ENCODE measurements at regions not wholly inside any gene's neighbourhood (a gene's known extent, or its start where the extent isn't known, plus 50 kb on each side); places are given as distances from the start of the nearest gene placed in this dataset.

DNA sequence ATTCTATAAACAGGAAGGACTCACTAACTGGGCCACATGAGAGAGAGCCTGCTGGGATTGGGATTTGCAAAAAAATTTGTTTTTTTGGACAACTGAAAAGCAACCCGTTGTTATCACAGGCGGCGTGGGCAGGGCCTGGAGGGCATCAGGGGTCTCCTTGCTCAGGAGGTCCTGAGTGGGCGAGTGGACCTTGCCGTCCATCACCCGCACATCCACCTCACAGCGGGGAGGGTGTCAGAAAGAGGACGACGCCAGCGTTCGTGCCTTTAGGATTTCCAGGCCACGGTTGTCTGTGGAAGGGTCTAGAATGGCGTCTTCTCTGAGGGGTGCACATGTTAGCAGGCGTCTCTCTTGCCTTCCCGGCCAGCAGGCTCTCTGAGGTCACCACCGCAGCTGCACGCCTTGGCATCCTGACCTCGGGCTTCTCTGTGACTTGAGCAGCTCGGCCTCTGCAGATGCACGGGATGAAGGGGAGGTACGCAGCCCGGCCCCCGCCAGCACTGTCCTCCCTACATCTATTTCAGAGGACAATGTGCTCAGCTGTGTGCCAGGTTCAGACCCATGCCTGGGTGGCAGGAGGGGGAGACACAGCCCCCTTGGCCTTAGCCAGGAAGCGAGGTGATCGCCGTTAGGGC, 749.5 kb downstream of the BRD1 start:
- H3K27me3 ChIP-seq (ENCODE audit: insufficient read depth, low read length), result peaks cover 30% of the 10 kb centered on the region; the same call in 1 of the 2 replicates
- no peaks in the 10 kb centered on the region for H3K9me3 ChIP-seq (ENCODE audit: control insufficient read depth in 1 of 2, insufficient read depth in 1 of 2, low read depth in 1 of 2, low read length in 2 of 2)
- ChIA-PET POLR2A (no interaction called here), CTCF (no interaction called here), RAD21 (ENCODE audit: low non-redundant PET in 1 of 2, low total read pairs in 2 of 2, uncharacterized antibody in 2 of 2, unreplicated experiment in 2 of 2) (no interaction called here)
- TF ChIP-seq SRF (IDR thresholded peaks at IDR 0.05; ENCODE audit: low read depth), result no peak
- TF ChIP-seq POLR2AphosphoS5 (IDR thresholded peaks at IDR 0.05; ENCODE audit: low read depth, low read length), result no peak
- TF ChIP-seq JUND (IDR thresholded peaks at IDR 0.05), result no peak
- no peak for TF ChIP-seq YY1 (IDR thresholded peaks at IDR 0.05; ENCODE audit: extremely low read depth, insufficient replicate concordance, low read depth, low read length)
- TF ChIP-seq ZFX (IDR thresholded peaks at IDR 0.05), result no peak
- no peak overlapping the region for H3K9ac ChIP-seq (ENCODE audit: low read length)
- H2AFZ ChIP-seq (ENCODE audit: low read depth, low read length, poor library complexity, severe bottlenecking), result no peak overlapping the region
- H3K4me1 ChIP-seq (ENCODE audit: control insufficient read depth in 1 of 2, insufficient read depth in 2 of 2, low read length in 2 of 2), result no peaks in the 10 kb centered on the region
- H3K36me3 ChIP-seq (ENCODE audit: control insufficient read depth in 1 of 2, insufficient read depth in 2 of 2, low read length in 2 of 2), result no peaks in the 10 kb centered on the region
- intact Hi-C loops (cut with micrococcal nuclease), result no loop called here
- no TSS peak for BruUV-seq (replicated peaks)
- H3K4me2 ChIP-seq (ENCODE audit: low read length), result no peak overlapping the region
- no peaks in the 10 kb centered on the region for H3K9me2 ChIP-seq (ENCODE audit: insufficient read depth)
- DNase-seq (ENCODE audit: low read depth, low spot score) (no peak), ATAC-seq (no peak)
- H4K20me1 ChIP-seq (ENCODE audit: insufficient read depth), result no peaks in the 10 kb centered on the region
- H3K4me3 ChIP-seq (replicated peaks in 1 of 2; ENCODE audit: low read depth in 1 of 2, low read length in 2 of 2), result no peak overlapping the region
- H3K79me2 ChIP-seq (ENCODE audit: insufficient read depth, low read length), result no peaks in the 10 kb centered on the region
- H3K27ac ChIP-seq (ENCODE audit: low read depth, low read length), result no peak overlapping the region

DNA sequence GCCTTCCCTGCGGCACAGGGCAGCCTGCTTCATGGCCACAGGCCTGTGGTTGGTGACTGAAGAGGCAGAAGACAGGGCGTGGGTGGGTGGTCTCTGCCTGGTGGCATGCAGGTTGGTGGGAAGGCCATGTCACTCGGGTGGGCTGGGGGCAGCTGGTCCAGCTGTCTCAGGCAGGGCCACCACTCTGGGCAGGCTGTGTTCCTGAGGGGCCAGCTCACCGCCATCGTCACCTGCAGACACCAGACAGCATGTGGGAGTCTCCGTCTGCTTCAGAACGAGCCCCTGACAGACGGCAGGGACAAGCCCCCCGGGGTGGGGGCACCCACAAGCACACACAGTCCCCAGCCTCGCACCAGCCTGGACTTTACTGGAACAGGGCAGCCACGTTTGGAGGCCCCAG, 750.1 kb downstream of the BRD1 start:
- Histone ChIP-seq H3K27me3 (ENCODE audit: insufficient read depth, low read length) (peaks cover 32% of the 10 kb centered on the region; the same call in 1 of the 2 replicates), H3K9me3 (ENCODE audit: control insufficient read depth in 1 of 2, insufficient read depth in 1 of 2, low read depth in 1 of 2, low read length in 2 of 2) (no peaks in the 10 kb centered on the region), H3K9ac (ENCODE audit: low read length) (no peak overlapping the region), H3K79me2 (ENCODE audit: insufficient read depth, low read length) (no peaks in the 10 kb centered on the region), H3K4me3 (replicated peaks in 1 of 2; ENCODE audit: low read depth in 1 of 2, low read length in 2 of 2) (no peak overlapping the region), H4K20me1 (ENCODE audit: insufficient read depth) (no peaks in the 10 kb centered on the region), H3K4me2 (ENCODE audit: low read length) (no peak overlapping the region), H3K9me2 (ENCODE audit: insufficient read depth) (no peaks in the 10 kb centered on the region), H3K36me3 (ENCODE audit: control insufficient read depth in 1 of 2, insufficient read depth in 2 of 2, low read length in 2 of 2) (no peaks in the 10 kb centered on the region), H3K27ac (ENCODE audit: low read depth, low read length) (no peak overlapping the region), H3K4me1 (ENCODE audit: control insufficient read depth in 1 of 2, insufficient read depth in 2 of 2, low read length in 2 of 2) (no peaks in the 10 kb centered on the region), H2AFZ (ENCODE audit: low read depth, low read length, poor library complexity, severe bottlenecking) (no peak overlapping the region)
- intact Hi-C loops (cut with micrococcal nuclease), result no loop called here
- RAD21 ChIA-PET (ENCODE audit: low non-redundant PET in 1 of 2, low total read pairs in 2 of 2, uncharacterized antibody in 2 of 2, unreplicated experiment in 2 of 2), result no interaction called here
- BruUV-seq (replicated peaks), result no TSS peak
- ATAC-seq (no peak), DNase-seq (ENCODE audit: low read depth, low spot score) (no peak)
- CTCF ChIA-PET, result no interaction called here
- POLR2A ChIA-PET, result no interaction called here
- TF ChIP-seq YY1 (IDR thresholded peaks at IDR 0.05; ENCODE audit: extremely low read depth, insufficient replicate concordance, low read depth, low read length) (no peak), POLR2A (IDR thresholded peaks at IDR 0.05; ENCODE audit: borderline replicate concordance, extremely low read depth, insufficient read depth, insufficient read length) (no peak), REST (IDR thresholded peaks at IDR 0.05; ENCODE audit: low read depth) (no peak), JUND (IDR thresholded peaks at IDR 0.05) (no peak), RAD21 (IDR thresholded peaks at IDR 0.05; ENCODE audit: low read depth) (no peak), EZH2 (IDR thresholded peaks at IDR 0.05) (no peak)
- TF ChIP-seq, protein P1, sequence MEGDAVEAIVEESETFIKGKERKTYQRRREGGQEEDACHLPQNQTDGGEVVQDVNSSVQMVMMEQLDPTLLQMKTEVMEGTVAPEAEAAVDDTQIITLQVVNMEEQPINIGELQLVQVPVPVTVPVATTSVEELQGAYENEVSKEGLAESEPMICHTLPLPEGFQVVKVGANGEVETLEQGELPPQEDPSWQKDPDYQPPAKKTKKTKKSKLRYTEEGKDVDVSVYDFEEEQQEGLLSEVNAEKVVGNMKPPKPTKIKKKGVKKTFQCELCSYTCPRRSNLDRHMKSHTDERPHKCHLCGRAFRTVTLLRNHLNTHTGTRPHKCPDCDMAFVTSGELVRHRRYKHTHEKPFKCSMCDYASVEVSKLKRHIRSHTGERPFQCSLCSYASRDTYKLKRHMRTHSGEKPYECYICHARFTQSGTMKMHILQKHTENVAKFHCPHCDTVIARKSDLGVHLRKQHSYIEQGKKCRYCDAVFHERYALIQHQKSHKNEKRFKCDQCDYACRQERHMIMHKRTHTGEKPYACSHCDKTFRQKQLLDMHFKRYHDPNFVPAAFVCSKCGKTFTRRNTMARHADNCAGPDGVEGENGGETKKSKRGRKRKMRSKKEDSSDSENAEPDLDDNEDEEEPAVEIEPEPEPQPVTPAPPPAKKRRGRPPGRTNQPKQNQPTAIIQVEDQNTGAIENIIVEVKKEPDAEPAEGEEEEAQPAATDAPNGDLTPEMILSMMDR (IDR thresholded peaks at IDR 0.05 in 2 of 3, conservative IDR thresholded peaks at IDR 0.05 in 1 of 3; ENCODE audit: borderline replicate concordance in 1 of 3, insufficient read depth in 1 of 3, low read depth in 2 of 3, low read length in 2 of 3), result no peak
- TF ChIP-seq, protein P2, sequence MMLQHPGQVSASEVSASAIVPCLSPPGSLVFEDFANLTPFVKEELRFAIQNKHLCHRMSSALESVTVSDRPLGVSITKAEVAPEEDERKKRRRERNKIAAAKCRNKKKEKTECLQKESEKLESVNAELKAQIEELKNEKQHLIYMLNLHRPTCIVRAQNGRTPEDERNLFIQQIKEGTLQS (IDR thresholded peaks at IDR 0.05), result no peak
- TF ChIP-seq, protein P3, sequence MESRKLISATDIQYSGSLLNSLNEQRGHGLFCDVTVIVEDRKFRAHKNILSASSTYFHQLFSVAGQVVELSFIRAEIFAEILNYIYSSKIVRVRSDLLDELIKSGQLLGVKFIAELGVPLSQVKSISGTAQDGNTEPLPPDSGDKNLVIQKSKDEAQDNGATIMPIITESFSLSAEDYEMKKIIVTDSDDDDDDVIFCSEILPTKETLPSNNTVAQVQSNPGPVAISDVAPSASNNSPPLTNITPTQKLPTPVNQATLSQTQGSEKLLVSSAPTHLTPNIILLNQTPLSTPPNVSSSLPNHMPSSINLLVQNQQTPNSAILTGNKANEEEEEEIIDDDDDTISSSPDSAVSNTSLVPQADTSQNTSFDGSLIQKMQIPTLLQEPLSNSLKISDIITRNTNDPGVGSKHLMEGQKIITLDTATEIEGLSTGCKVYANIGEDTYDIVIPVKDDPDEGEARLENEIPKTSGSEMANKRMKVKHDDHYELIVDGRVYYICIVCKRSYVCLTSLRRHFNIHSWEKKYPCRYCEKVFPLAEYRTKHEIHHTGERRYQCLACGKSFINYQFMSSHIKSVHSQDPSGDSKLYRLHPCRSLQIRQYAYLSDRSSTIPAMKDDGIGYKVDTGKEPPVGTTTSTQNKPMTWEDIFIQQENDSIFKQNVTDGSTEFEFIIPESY (IDR thresholded peaks at IDR 0.05; ENCODE audit: extremely low read depth, insufficient replicate concordance, low read length), result no peak
